ENCODE measurements at regions not wholly inside any gene's neighbourhood (a gene's known extent, or its start where the extent isn't known, plus 50 kb on each side); places are given as distances from the start of the nearest gene placed in this dataset.

DNA sequence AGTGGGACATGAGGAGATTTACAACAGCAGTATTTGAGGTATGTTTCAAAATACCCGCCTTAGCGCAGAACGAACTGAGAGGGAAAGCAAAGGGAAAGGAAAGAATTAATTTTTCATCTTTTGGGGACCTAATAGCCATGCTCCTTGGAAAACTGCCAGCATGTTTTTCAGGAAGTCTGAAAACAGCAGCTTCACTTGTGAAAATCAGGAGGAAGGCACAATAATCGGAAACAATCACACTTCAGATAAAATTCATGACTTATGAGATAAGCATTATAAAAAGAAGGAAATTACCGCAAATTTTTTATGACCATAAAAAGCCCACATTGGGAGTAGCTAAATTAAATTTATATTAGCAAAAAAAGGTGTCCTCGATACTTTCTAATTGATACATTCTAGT lies 541.1 kb downstream of the HAO1 start:
- Histone ChIP-seq H2BK120ac (ENCODE audit: low read depth, low read length) (no peak overlapping the region), H3K27me3 (ENCODE audit: control insufficient read depth in 1 of 2, insufficient read depth in 1 of 2, low read length in 2 of 2) (no peaks in the 10 kb centered on the region), H2AFZ (ENCODE audit: low read depth, low read length) (no peak overlapping the region), H3K4me1 (ENCODE audit: control insufficient read depth, insufficient read depth, low read depth, low read length) (no peaks in the 10 kb centered on the region), H2AK5ac (ENCODE audit: low read length, severe bottlenecking) (no peak overlapping the region), H3K14ac (ENCODE audit: low read length in 2 of 2) (no peak overlapping the region), H3K9ac (ENCODE audit: low read length) (no peak overlapping the region), H3K9me3 (ENCODE audit: control insufficient read depth, low read length) (no peaks in the 10 kb centered on the region), H2BK15ac (ENCODE audit: low read depth, poor library complexity, severe bottlenecking) (no peak overlapping the region), H3K4me3 (ENCODE audit: insufficient read depth in 1 of 2, low read depth in 1 of 2, low read length in 2 of 2) (no peak overlapping the region), H3K27ac (ENCODE audit: low read length, poor library complexity, severe bottlenecking) (no peak overlapping the region), H3K36me3 (ENCODE audit: control insufficient read depth in 1 of 2, insufficient read depth in 2 of 2, low read depth in 1 of 2, low read length in 2 of 2) (no peaks in the 10 kb centered on the region), H3K23ac (ENCODE audit: low read length in 2 of 2) (no peak overlapping the region), H2BK12ac (ENCODE audit: low read length in 2 of 2) (no peak overlapping the region), H3K18ac (ENCODE audit: low read depth in 1 of 2, low read length in 2 of 2) (no peak overlapping the region), H4K91ac (ENCODE audit: low read length) (no peak overlapping the region), H2BK5ac (ENCODE audit: low read depth, low read length, poor library complexity, severe bottlenecking) (no peak overlapping the region), H3K4ac (ENCODE audit: low read depth in 1 of 2, low read length in 2 of 2) (no peak overlapping the region), H4K8ac (ENCODE audit: low read length) (no peak overlapping the region), H3K4me2 (ENCODE audit: low read length, poor library complexity, severe bottlenecking) (no peak overlapping the region), H3K79me1 (replicated peaks; ENCODE audit: low read length, poor library complexity, severe bottlenecking) (no peaks in the 10 kb centered on the region)
- DNase-seq: no peak
- 89% methylated on average over 3 of the region's 6 CpGs for WGBS

DNA sequence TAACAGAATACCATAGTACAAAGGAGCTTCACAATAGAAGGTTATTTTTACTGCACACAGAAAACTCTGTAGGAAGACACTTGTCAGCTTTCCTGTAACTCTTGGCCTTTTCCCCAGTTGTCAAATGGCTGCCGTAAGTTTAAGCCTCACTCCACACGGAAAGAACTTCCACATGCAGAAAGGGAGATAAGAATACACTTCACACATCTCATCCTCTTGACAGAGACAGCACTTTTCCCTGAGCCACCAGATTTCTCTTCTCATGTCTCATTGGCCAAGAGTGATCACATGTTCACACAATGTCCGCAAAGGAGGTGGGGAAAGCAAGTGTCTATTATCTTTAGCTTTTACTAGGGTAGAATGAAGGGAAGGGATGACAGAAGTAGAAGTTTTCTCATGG lies 540.7 kb downstream of the HAO1 start:
- H3K9me3 ChIP-seq (ENCODE audit: control insufficient read depth, low read length): no peaks in the 10 kb centered on the region
- no peak overlapping the region for H3K27ac ChIP-seq (ENCODE audit: low read length, poor library complexity, severe bottlenecking)
- 72% methylated on average over 3 of the region's 3 CpGs for WGBS
- H3K4ac ChIP-seq (ENCODE audit: low read depth in 1 of 2, low read length in 2 of 2): no peak overlapping the region
- no peak overlapping the region for H3K23ac ChIP-seq (ENCODE audit: low read length in 2 of 2)
- no peak overlapping the region for H3K14ac ChIP-seq (ENCODE audit: low read length in 2 of 2)
- no peak overlapping the region for H3K4me3 ChIP-seq (ENCODE audit: insufficient read depth in 1 of 2, low read depth in 1 of 2, low read length in 2 of 2)
- H3K36me3 ChIP-seq (ENCODE audit: control insufficient read depth in 1 of 2, insufficient read depth in 2 of 2, low read depth in 1 of 2, low read length in 2 of 2): no peaks in the 10 kb centered on the region
- no peak overlapping the region for H2BK12ac ChIP-seq (ENCODE audit: low read length in 2 of 2)
- H2AFZ ChIP-seq (ENCODE audit: low read depth, low read length): no peak overlapping the region
- H3K79me1 ChIP-seq (replicated peaks; ENCODE audit: low read length, poor library complexity, severe bottlenecking): no peaks in the 10 kb centered on the region
- no peak overlapping the region for H2BK120ac ChIP-seq (ENCODE audit: low read depth, low read length)
- H4K91ac ChIP-seq (ENCODE audit: low read length): no peak overlapping the region
- H3K9ac ChIP-seq (ENCODE audit: low read length): no peak overlapping the region
- H3K4me1 ChIP-seq (ENCODE audit: control insufficient read depth, insufficient read depth, low read depth, low read length): no peaks in the 10 kb centered on the region
- no peaks in the 10 kb centered on the region for H3K27me3 ChIP-seq (ENCODE audit: control insufficient read depth in 1 of 2, insufficient read depth in 1 of 2, low read length in 2 of 2)
- no peak overlapping the region for H4K8ac ChIP-seq (ENCODE audit: low read length)
- H3K4me2 ChIP-seq (ENCODE audit: low read length, poor library complexity, severe bottlenecking): no peak overlapping the region
- H2BK15ac ChIP-seq (ENCODE audit: low read depth, poor library complexity, severe bottlenecking): no peak overlapping the region
- DNase-seq: no peak
- no peak overlapping the region for H2BK5ac ChIP-seq (ENCODE audit: low read depth, low read length, poor library complexity, severe bottlenecking)
- H3K18ac ChIP-seq (ENCODE audit: low read depth in 1 of 2, low read length in 2 of 2): no peak overlapping the region
- H2AK5ac ChIP-seq (ENCODE audit: low read length, severe bottlenecking): no peak overlapping the region

DNA sequence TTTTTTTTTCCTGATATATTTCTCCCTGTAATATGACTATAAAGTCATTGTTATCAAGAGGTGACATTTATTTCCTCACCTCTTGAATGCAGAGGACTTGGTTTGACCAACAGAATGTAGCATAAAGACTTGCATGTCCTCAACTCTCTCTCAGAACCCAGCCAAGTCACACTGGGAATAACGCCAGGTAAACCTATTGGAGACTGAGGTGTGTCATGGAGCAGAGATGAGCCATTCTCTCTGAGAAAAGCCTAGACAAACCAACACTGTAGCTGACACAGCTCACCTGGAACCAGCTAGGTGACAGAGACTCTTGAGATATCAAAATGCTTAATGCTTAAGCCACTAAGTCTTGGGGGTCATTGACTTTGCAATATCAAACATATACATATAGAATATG lies 533.6 kb downstream of the HAO1 start:
- Histone ChIP-seq H3K27me3 (ENCODE audit: control insufficient read depth in 1 of 2, insufficient read depth in 1 of 2, low read length in 2 of 2) (no peaks in the 10 kb centered on the region), H4K91ac (ENCODE audit: low read length) (no peak overlapping the region), H3K23ac (ENCODE audit: low read length in 2 of 2) (no peak overlapping the region), H3K79me1 (replicated peaks; ENCODE audit: low read length, poor library complexity, severe bottlenecking) (no peaks in the 10 kb centered on the region), H3K9ac (ENCODE audit: low read length) (no peak overlapping the region), H3K9me3 (ENCODE audit: control insufficient read depth, low read length) (no peaks in the 10 kb centered on the region), H3K4me2 (ENCODE audit: low read length, poor library complexity, severe bottlenecking) (no peak overlapping the region), H2BK120ac (ENCODE audit: low read depth, low read length) (no peak overlapping the region), H2BK15ac (ENCODE audit: low read depth, poor library complexity, severe bottlenecking) (no peak overlapping the region), H3K14ac (ENCODE audit: low read length in 2 of 2) (no peak overlapping the region), H4K8ac (ENCODE audit: low read length) (no peak overlapping the region), H2AK5ac (ENCODE audit: low read length, severe bottlenecking) (no peak overlapping the region), H3K18ac (ENCODE audit: low read depth in 1 of 2, low read length in 2 of 2) (no peak overlapping the region), H2AFZ (ENCODE audit: low read depth, low read length) (no peak overlapping the region), H3K4me1 (ENCODE audit: control insufficient read depth, insufficient read depth, low read depth, low read length) (no peaks in the 10 kb centered on the region), H3K4me3 (ENCODE audit: insufficient read depth in 1 of 2, low read depth in 1 of 2, low read length in 2 of 2) (no peak overlapping the region), H3K4ac (ENCODE audit: low read depth in 1 of 2, low read length in 2 of 2) (no peak overlapping the region), H2BK12ac (ENCODE audit: low read length in 2 of 2) (no peak overlapping the region), H3K36me3 (ENCODE audit: control insufficient read depth in 1 of 2, insufficient read depth in 2 of 2, low read depth in 1 of 2, low read length in 2 of 2) (no peaks in the 10 kb centered on the region), H3K27ac (ENCODE audit: low read length, poor library complexity, severe bottlenecking) (no peak overlapping the region), H2BK5ac (ENCODE audit: low read depth, low read length, poor library complexity, severe bottlenecking) (no peak overlapping the region)
- DNase-seq: no peak
- 67% methylated on average over 1 of the region's 1 CpG for WGBS

DNA sequence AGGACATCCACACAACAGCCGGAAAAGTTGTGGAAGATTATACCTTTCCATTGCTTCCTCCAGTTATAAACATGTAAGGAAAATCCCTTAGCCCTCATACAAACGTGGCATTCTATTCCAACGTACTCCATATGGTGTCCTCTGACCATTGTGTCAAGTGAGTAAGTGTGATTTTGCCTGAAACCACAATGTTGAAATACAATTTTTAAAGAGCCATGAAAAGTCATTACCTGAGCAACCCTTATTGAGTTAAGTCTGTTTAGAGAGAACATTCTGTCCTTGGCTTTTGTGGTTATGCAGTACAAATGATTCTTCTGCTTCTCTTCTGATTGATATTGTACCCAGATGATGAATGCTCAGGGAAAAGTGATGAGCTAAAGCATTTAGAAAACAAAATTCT lies 530.1 kb downstream of the HAO1 start:
- H3K14ac ChIP-seq (ENCODE audit: low read length in 2 of 2): no peak overlapping the region
- no peak overlapping the region for H2BK15ac ChIP-seq (ENCODE audit: low read depth, poor library complexity, severe bottlenecking)
- H3K9me3 ChIP-seq (ENCODE audit: control insufficient read depth, low read length): no peaks in the 10 kb centered on the region
- no peak overlapping the region for H3K18ac ChIP-seq (ENCODE audit: low read depth in 1 of 2, low read length in 2 of 2)
- no peak overlapping the region for H2BK5ac ChIP-seq (ENCODE audit: low read depth, low read length, poor library complexity, severe bottlenecking)
- H3K9ac ChIP-seq (ENCODE audit: low read length): no peak overlapping the region
- H2BK12ac ChIP-seq (ENCODE audit: low read length in 2 of 2): no peak overlapping the region
- H3K4me2 ChIP-seq (ENCODE audit: low read length, poor library complexity, severe bottlenecking): no peak overlapping the region
- H3K4ac ChIP-seq (ENCODE audit: low read depth in 1 of 2, low read length in 2 of 2): no peak overlapping the region
- 75% methylated on average over 2 of the region's 3 CpGs for WGBS
- no peaks in the 10 kb centered on the region for H3K36me3 ChIP-seq (ENCODE audit: control insufficient read depth in 1 of 2, insufficient read depth in 2 of 2, low read depth in 1 of 2, low read length in 2 of 2)
- H2AFZ ChIP-seq (ENCODE audit: low read depth, low read length): no peak overlapping the region
- no peaks in the 10 kb centered on the region for H3K27me3 ChIP-seq (ENCODE audit: control insufficient read depth in 1 of 2, insufficient read depth in 1 of 2, low read length in 2 of 2)
- no peak overlapping the region for H3K4me3 ChIP-seq (ENCODE audit: insufficient read depth in 1 of 2, low read depth in 1 of 2, low read length in 2 of 2)
- H3K27ac ChIP-seq (ENCODE audit: low read length, poor library complexity, severe bottlenecking): no peak overlapping the region
- no peaks in the 10 kb centered on the region for H3K79me1 ChIP-seq (replicated peaks; ENCODE audit: low read length, poor library complexity, severe bottlenecking)
- H4K91ac ChIP-seq (ENCODE audit: low read length): no peak overlapping the region
- no peak overlapping the region for H2BK120ac ChIP-seq (ENCODE audit: low read depth, low read length)
- H3K4me1 ChIP-seq (ENCODE audit: control insufficient read depth, insufficient read depth, low read depth, low read length): no peaks in the 10 kb centered on the region
- H4K8ac ChIP-seq (ENCODE audit: low read length): no peak overlapping the region
- H2AK5ac ChIP-seq (ENCODE audit: low read length, severe bottlenecking): no peak overlapping the region
- no peak overlapping the region for H3K23ac ChIP-seq (ENCODE audit: low read length in 2 of 2)
- no peak for DNase-seq
